Osteocyte (in vitro differentiated cells): ENCODE measurements at regions not wholly inside any gene's neighbourhood (a gene's known extent, or its start where the extent isn't known, plus 50 kb on each side); places are given as distances from the start of the nearest gene placed in this dataset.

ENCODE experiments used
- DNase-seq: peaks from one replicate; pipeline ENCODE4 v3.0.0; 2021; ENCODE audit warnings: mixed read lengths; ENCODE audit not compliant: unreplicated experiment; ENCODE audit errors: extremely low spot score
- H3K27ac Mint-ChIP-seq: one replicate; pipeline ENCODE4 v1.8.0; 2021; ENCODE audit warnings: mild to moderate bottlenecking, mixed read lengths; ENCODE audit not compliant: unreplicated experiment
- H3K27me3 Mint-ChIP-seq: one replicate; pipeline ENCODE4 v1.8.0; 2021; ENCODE audit warnings: mixed read lengths; ENCODE audit not compliant: unreplicated experiment
- H3K36me3 Mint-ChIP-seq: one replicate; pipeline ENCODE4 v1.8.0; 2021; ENCODE audit warnings: mixed read lengths; ENCODE audit not compliant: unreplicated experiment
- H3K4me1 Mint-ChIP-seq: one replicate; pipeline ENCODE4 v1.8.0; 2021; ENCODE audit warnings: mixed read lengths; ENCODE audit not compliant: unreplicated experiment
- H3K4me3 Mint-ChIP-seq: one replicate; pipeline ENCODE4 v1.8.0; 2021; ENCODE audit warnings: mild to moderate bottlenecking, moderate library complexity, mixed read lengths; ENCODE audit not compliant: unreplicated experiment
- H3K9me3 Mint-ChIP-seq: one replicate; pipeline ENCODE4 v1.8.0; 2021; ENCODE audit warnings: mixed read lengths; ENCODE audit not compliant: unreplicated experiment
- TF ChIP-seq, protein P1 (sequence below): fragments of 200-600 bp; sonication (generic); IDR thresholded peaks from 2 replicates; pipeline ENCODE4 v1.5.0; 2021; ENCODE audit warnings: antibody characterized with exemption, mild to moderate bottlenecking, moderate library complexity

DNA sequence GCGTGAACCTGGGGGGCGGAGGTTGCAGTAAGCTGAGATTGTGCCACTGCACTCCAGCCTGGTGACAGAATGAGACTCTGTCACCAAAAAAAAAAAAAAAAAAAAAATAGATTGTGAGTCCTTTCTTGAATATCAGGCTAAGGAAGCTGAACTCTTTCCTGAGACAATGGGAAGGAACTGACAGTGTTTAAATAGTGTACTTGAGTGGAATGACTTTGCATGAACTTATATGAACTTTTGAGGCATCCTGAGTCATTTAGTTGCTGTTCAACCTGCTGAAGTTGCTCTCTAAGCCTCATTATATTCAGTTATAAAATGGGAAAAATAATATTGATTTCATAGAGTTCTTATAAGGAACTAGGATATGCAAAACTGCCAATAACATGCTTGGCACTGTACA, 79.3 kb upstream of the LIMCH1 start:
- Mint-ChIP-seq H3K4me1 (no peaks in the 10 kb centered on the region), H3K36me3 (no peaks in the 10 kb centered on the region), H3K27me3 (peaks cover 12% of the 10 kb centered on the region), H3K27ac (no peak overlapping the region), H3K9me3 (no peaks in the 10 kb centered on the region), H3K4me3 (no peak overlapping the region)
- DNase-seq: no peak
- TF ChIP-seq, protein P1, sequence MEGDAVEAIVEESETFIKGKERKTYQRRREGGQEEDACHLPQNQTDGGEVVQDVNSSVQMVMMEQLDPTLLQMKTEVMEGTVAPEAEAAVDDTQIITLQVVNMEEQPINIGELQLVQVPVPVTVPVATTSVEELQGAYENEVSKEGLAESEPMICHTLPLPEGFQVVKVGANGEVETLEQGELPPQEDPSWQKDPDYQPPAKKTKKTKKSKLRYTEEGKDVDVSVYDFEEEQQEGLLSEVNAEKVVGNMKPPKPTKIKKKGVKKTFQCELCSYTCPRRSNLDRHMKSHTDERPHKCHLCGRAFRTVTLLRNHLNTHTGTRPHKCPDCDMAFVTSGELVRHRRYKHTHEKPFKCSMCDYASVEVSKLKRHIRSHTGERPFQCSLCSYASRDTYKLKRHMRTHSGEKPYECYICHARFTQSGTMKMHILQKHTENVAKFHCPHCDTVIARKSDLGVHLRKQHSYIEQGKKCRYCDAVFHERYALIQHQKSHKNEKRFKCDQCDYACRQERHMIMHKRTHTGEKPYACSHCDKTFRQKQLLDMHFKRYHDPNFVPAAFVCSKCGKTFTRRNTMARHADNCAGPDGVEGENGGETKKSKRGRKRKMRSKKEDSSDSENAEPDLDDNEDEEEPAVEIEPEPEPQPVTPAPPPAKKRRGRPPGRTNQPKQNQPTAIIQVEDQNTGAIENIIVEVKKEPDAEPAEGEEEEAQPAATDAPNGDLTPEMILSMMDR: no peak

DNA sequence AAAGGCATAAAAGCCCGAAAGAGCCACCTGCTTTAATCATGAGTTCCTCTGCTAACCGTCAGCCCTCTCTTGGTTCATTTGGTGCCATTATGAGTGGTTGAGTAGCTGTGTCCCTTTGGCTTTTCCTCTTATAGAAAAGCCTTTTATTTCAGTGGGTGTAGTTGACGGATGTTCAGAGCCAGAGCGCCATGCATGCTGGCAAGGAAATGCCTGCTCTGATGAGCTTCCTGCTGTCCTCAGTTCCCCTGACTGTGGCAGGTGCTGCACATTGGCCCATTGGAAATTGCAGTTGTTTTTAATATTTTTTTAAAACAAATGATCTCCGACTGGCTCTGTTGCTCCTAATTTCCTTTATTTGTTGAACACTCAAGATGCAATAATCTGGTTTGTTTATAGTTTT, 77.3 kb upstream of the LIMCH1 start:
- H3K27ac Mint-ChIP-seq: no peak overlapping the region
- H3K36me3 Mint-ChIP-seq: no peaks in the 10 kb centered on the region
- DNase-seq: no peak
- TF ChIP-seq, protein P1: no peak
- H3K4me1 Mint-ChIP-seq: no peaks in the 10 kb centered on the region
- peaks cover 8% of the 10 kb centered on the region for H3K27me3 Mint-ChIP-seq
- no peak overlapping the region for H3K4me3 Mint-ChIP-seq
- no peaks in the 10 kb centered on the region for H3K9me3 Mint-ChIP-seq

DNA sequence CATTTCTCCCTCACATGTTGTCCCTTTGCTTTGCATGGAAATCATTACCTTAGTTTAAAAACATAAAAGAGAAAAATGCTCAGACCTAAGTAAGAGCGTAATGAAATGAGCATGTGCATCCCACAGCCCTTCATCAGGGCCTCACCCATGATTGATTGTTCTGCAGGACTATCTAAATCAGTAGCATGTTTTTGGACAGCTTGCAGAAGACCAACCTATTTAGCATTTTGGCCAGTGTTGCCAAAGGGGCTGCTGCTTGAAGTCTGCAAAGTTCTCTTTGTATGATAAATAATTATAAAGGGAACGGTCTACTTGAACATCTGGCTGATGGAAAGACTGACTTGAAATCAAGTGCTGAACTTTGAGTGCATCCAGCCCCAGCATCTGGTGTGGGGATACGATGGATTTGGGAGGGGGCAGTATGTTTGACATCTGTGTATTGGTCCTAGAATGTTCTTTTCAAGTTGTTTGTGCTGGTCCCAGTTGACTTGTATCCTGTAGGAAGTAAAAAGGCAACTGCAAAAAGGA, 76.1 kb upstream of the LIMCH1 start:
- DNase-seq: no peak
- Mint-ChIP-seq H3K27ac (no peak overlapping the region), H3K36me3 (no peaks in the 10 kb centered on the region), H3K4me3 (no peak overlapping the region), H3K9me3 (no peaks in the 10 kb centered on the region), H3K4me1 (no peaks in the 10 kb centered on the region), H3K27me3 (peaks cover 8% of the 10 kb centered on the region)
- TF ChIP-seq, protein P1: no peak

DNA sequence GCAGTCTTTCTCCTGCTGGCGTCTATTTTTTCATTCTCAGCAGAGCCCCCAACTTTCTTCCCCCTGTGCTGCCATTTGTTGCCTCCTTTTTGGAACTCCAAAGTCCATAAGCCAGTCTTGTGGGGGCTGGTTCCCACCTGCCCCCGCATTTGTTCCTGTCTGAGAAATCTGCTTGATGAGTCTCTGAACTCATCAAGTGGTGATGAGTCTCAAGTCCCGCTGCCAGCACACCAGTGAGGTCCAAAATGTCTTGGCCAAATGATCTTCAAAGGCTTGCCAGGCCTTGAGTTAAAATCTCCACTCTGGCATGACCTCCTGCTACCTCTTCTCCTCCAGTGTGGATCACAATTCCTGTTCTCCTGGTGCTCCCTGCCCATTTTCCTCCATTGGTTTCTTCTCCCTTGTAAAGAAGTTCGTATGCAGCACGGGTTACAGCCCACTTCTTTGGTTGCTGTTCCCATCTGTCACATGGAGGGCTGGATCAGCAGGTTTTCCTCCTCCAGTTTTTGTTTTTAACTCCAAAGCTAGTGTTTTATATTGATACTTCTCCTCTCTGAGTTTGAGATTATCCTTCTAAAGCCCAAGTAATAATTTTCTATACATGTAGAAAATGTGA, 72.7 kb upstream of the LIMCH1 start:
- H3K4me3 Mint-ChIP-seq: no peak overlapping the region
- no peaks in the 10 kb centered on the region for H3K36me3 Mint-ChIP-seq
- peaks cover 7% of the 10 kb centered on the region for H3K27me3 Mint-ChIP-seq
- no peak for DNase-seq
- H3K27ac Mint-ChIP-seq: no peak overlapping the region
- TF ChIP-seq, protein P1: no peak
- H3K4me1 Mint-ChIP-seq: no peaks in the 10 kb centered on the region
- H3K9me3 Mint-ChIP-seq: no peaks in the 10 kb centered on the region

DNA sequence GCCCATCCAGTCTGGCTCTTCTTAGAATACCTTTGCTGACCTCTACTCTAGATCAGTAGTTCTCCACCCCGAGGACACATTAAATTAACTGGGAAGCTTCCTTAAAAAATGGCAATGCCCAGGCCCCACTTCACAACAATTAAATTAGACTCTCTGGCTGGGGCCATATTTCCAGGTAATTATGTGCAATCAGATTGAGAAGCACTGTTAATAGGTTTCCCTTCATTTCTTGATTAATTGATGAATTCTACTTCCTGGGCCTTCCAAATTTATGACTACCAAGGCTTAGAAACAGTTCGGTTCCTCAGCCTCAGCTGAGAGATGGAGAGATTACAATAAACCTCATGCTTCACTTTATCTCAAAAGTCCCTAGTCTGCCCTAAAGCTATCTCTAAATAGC, 71.7 kb upstream of the LIMCH1 start:
- Mint-ChIP-seq H3K4me1 (no peaks in the 10 kb centered on the region), H3K27ac (no peak overlapping the region), H3K27me3 (peaks cover 11% of the 10 kb centered on the region), H3K9me3 (no peaks in the 10 kb centered on the region), H3K4me3 (no peak overlapping the region), H3K36me3 (no peaks in the 10 kb centered on the region)
- no peak for DNase-seq
- TF ChIP-seq, protein P1: no peak
